ENCODE measurements at regions not wholly inside any gene's neighbourhood (a gene's known extent, or its start where the extent isn't known, plus 50 kb on each side); places are given as distances from the start of the nearest gene placed in this dataset.

DNA sequence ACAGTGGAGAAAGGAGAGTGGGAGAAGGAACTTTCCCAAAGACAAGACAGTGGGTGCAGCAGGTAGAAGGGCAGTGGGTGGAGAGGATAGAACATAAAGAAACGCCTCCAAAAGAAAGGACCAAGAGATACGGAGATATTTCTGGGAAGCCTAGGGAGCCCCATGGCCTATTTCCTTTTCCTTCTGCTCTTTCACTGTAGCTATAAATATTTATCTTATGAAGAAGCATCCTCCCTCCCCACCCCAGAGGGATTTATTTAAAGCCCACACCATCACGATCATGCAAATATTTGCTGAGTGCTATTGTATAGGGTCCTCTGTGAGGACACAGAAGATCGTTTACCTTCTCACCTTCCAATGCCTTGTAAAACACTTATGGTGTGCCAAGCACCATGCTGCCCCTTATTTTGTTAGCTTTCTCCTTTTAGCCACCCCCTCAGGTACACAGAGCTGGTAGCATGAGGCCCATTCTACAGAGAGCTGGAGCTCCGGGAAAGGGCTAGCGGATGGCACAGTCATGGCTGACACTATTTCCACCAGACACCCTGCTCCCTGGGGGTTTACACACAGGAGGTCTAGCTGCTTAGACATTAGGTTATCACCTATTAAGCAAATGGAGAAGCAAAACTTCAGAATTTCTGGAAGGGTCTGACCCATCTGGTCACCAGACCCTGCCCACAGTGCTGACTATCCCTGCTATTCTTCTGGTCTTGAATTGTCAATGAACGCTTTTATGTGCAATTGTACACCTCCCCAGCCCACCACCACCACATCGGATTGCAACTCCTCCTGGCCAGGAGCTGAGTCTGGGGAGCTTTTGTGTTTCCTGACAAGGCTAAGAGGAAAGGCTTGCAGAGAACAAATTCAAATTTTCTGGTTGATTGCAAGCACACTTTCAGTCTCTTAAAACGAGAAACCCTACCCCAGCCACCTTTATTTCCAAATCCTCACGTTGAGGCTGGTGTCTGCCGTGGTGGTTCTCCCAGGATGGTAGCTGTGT, 91.8 kb upstream of the KLF7 start:
- no peak for TF ChIP-seq POLR2A (IDR thresholded peaks at IDR 0.05)
- no peak for TF ChIP-seq CTCF (IDR thresholded peaks at IDR 0.05)
- TF ChIP-seq EP300 (IDR thresholded peaks at IDR 0.05): no peak

Measured in upper lobe of left lung (tissue), 4 donors.